ENCODE measurements at regions not wholly inside any gene's neighbourhood (a gene's known extent, or its start where the extent isn't known, plus 50 kb on each side); places are given as distances from the start of the nearest gene placed in this dataset.

- no peak for TF ChIP-seq SREBF1 (IDR thresholded peaks at IDR 0.05; ENCODE audit: borderline replicate concordance, low read depth, low read length)
- no peak for TF ChIP-seq POU5F1 (IDR thresholded peaks at IDR 0.05; ENCODE audit: borderline replicate concordance, low read depth, low read length, partially characterized antibody)
- no peak for TF ChIP-seq CTCF (IDR thresholded peaks at IDR 0.05 in 2 of 3, conservative IDR thresholded peaks at IDR 0.05 in 1 of 3; ENCODE audit: insufficient read depth in 2 of 3, low read depth in 1 of 3, low read length in 3 of 3)
- TF ChIP-seq ZNF197 (CRISPR knock-in tag; IDR thresholded peaks at IDR 0.05; ENCODE audit: low read depth) = no peak
- TF ChIP-seq EP400 (IDR thresholded peaks at IDR 0.05) = no peak
- no peak for TF ChIP-seq MYC (IDR thresholded peaks at IDR 0.05; ENCODE audit: low read depth, low read length)
- TF ChIP-seq MYC (CRISPR knock-in tag; IDR thresholded peaks at IDR 0.05; ENCODE audit: borderline replicate concordance, low read depth) = no peak
- no peak for TF ChIP-seq HEY1 (CRISPR knock-in tag; IDR thresholded peaks at IDR 0.05; ENCODE audit: borderline replicate concordance)
Observed at GRCh38 chr3:96319166-96319565, 495.2 kb upstream of the EPHA6 start.

Measured in K562 (cell line).